Keratinocyte (primary cell): ENCODE measurements at regions not wholly inside any gene's neighbourhood (a gene's known extent, or its start where the extent isn't known, plus 50 kb on each side); places are given as distances from the start of the nearest gene placed in this dataset.

Experiments
- EZH2 ChIP-seq: IDR thresholded peaks from one replicate; pipeline ENCODE4 v1.6.1; 2012; ENCODE audit warnings: inconsistent platforms, mild to moderate bottlenecking, low read length, moderate library complexity
- TF ChIP-seq, protein P1 (sequence below), 3 experiments: IDR thresholded peaks in 1 of 3; conservative IDR thresholded peaks in 1 of 3; optimal IDR thresholded peaks in 1 of 3; 2 replicates in 2 of 3; 3 replicates in 1 of 3; pipeline versions ENCODE3 to v1.5.1; 2011; ENCODE audit warnings: low read length in 3 of 3, mild to moderate bottlenecking in 3 of 3, moderate library complexity in 2 of 3, control low read depth in 1 of 3, inconsistent platforms in 1 of 3; ENCODE audit not compliant: insufficient read depth in 2 of 3; ENCODE audit errors: extremely low read depth in 1 of 3

DNA sequence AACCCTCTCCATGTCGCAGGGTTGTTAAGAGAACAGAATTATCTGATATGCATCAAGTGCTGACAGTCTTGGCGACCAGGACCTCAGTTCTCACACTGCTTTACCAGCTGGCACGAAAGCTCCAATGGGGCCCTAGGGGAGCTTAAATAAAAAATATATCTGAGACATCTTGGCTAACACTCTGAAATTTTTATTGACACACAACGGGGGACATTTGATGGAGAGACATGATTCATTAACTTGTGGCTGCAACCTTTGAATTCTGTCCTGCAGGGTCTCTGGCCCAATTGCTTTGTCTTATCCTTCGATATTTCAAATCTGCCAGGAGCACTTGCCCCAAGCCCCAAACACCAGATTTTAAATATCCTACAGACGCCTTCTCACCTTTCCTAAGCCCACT lies 567.0 kb downstream of the AJAP1 start:
- TF ChIP-seq, protein P1, sequence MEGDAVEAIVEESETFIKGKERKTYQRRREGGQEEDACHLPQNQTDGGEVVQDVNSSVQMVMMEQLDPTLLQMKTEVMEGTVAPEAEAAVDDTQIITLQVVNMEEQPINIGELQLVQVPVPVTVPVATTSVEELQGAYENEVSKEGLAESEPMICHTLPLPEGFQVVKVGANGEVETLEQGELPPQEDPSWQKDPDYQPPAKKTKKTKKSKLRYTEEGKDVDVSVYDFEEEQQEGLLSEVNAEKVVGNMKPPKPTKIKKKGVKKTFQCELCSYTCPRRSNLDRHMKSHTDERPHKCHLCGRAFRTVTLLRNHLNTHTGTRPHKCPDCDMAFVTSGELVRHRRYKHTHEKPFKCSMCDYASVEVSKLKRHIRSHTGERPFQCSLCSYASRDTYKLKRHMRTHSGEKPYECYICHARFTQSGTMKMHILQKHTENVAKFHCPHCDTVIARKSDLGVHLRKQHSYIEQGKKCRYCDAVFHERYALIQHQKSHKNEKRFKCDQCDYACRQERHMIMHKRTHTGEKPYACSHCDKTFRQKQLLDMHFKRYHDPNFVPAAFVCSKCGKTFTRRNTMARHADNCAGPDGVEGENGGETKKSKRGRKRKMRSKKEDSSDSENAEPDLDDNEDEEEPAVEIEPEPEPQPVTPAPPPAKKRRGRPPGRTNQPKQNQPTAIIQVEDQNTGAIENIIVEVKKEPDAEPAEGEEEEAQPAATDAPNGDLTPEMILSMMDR (optimal IDR thresholded peaks at IDR 0.05 in 1 of 3, IDR thresholded peaks at IDR 0.05 in 1 of 3, conservative IDR thresholded peaks at IDR 0.05 in 1 of 3; ENCODE audit: extremely low read depth in 1 of 3, insufficient read depth in 2 of 3, low read length in 3 of 3): no peak
- TF ChIP-seq EZH2: no peak
